IPS-15b (cell line): ENCODE measurements at regions not wholly inside any gene's neighbourhood (a gene's known extent, or its start where the extent isn't known, plus 50 kb on each side); places are given as distances from the start of the nearest gene placed in this dataset.
"Not testable (repeated sequence)": the region's sequence is repeated elsewhere in the genome, so short reads cannot be mapped to it uniquely, and the experiment has no call there.

ENCODE experiments used
- H3K27me3 ChIP-seq: one replicate; pipeline ENCODE4 v1.6.1; 2013; ENCODE audit warnings: low read length; ENCODE audit not compliant: control insufficient read depth, insufficient read depth
- H3K36me3 ChIP-seq: one replicate; pipeline ENCODE4 v1.6.1; 2013; ENCODE audit warnings: low read length; ENCODE audit not compliant: control insufficient read depth, insufficient read depth
- H3K4me1 ChIP-seq: one replicate; pipeline ENCODE4 v1.6.1; 2013; ENCODE audit warnings: mild to moderate bottlenecking, low read length; ENCODE audit not compliant: control insufficient read depth, insufficient read depth
- H3K4me3 ChIP-seq: one replicate; pipeline ENCODE4 v1.5.1; 2013; ENCODE audit warnings: low read depth, low read length
- H3K9ac ChIP-seq: one replicate; pipeline ENCODE4 v1.6.1; 2013; ENCODE audit warnings: low read depth, mild to moderate bottlenecking, low read length
- H3K9me3 ChIP-seq: one replicate; pipeline ENCODE4 v1.6.1; 2013; ENCODE audit warnings: mild to moderate bottlenecking, low read length; ENCODE audit not compliant: control insufficient read depth, insufficient read depth

- Histone ChIP-seq H3K9ac (no peak overlapping the region), H3K36me3 (no peaks in the 10 kb centered on the region), H3K4me3 (no peak overlapping the region), H3K27me3 (no peaks in the 10 kb centered on the region), H3K9me3 (no peaks in the 10 kb centered on the region), H3K4me1 (no peaks in the 10 kb centered on the region)
Measured at GRCh38 chr14:25485381-25485780, 435.4 kb upstream of the STXBP6 start.

GRCh38 chr14:25484906-25485305, 435.0 kb upstream of the STXBP6 start:
- H3K4me3 ChIP-seq = no peak overlapping the region
- no peak overlapping the region for H3K9ac ChIP-seq
- no peaks in the 10 kb centered on the region for H3K27me3 ChIP-seq
- H3K4me1 ChIP-seq = no peaks in the 10 kb centered on the region
- H3K36me3 ChIP-seq = no peaks in the 10 kb centered on the region
- no peaks in the 10 kb centered on the region for H3K9me3 ChIP-seq

- Histone ChIP-seq H3K4me1 (no peaks in the 10 kb centered on the region), H3K27me3 (no peaks in the 10 kb centered on the region), H3K9ac (no peak overlapping the region), H3K9me3 (no peaks in the 10 kb centered on the region), H3K4me3 (no peak overlapping the region), H3K36me3 (no peaks in the 10 kb centered on the region)
Measured at GRCh38 chr14:25484235-25484634, 434.3 kb upstream of the STXBP6 start.

- Histone ChIP-seq H3K4me1 (no peaks in the 10 kb centered on the region), H3K9ac (no peak overlapping the region), H3K9me3 (no peaks in the 10 kb centered on the region), H3K36me3 (no peaks in the 10 kb centered on the region), H3K27me3 (no peaks in the 10 kb centered on the region), H3K4me3 (no peak overlapping the region)
Measured at GRCh38 chr14:25477316-25478098, 427.6 kb upstream of the STXBP6 start.

- H3K9ac ChIP-seq = no peak overlapping the region
- no peak overlapping the region for H3K4me3 ChIP-seq
- peaks cover 2% of the 10 kb centered on the region for H3K4me1 ChIP-seq
- no peaks in the 10 kb centered on the region for H3K27me3 ChIP-seq
- no peaks in the 10 kb centered on the region for H3K9me3 ChIP-seq
- no peaks in the 10 kb centered on the region for H3K36me3 ChIP-seq
Measured at GRCh38 chr14:25472700-25473099, 422.8 kb upstream of the STXBP6 start.

- no peaks in the 10 kb centered on the region for H3K36me3 ChIP-seq
- no peak overlapping the region for H3K4me3 ChIP-seq
- H3K27me3 ChIP-seq = no peaks in the 10 kb centered on the region
- H3K4me1 ChIP-seq = peaks cover 6% of the 10 kb centered on the region
- no peaks in the 10 kb centered on the region for H3K9me3 ChIP-seq
- H3K9ac ChIP-seq = no peak overlapping the region
Measured at GRCh38 chr14:25464772-25465171, 414.8 kb upstream of the STXBP6 start.

- Histone ChIP-seq H3K4me3 (no peak overlapping the region), H3K4me1 (peaks cover 6% of the 10 kb centered on the region), H3K36me3 (no peaks in the 10 kb centered on the region), H3K9me3 (no peaks in the 10 kb centered on the region), H3K27me3 (no peaks in the 10 kb centered on the region), H3K9ac (no peak overlapping the region)
Measured at GRCh38 chr14:25464078-25464477, 414.1 kb upstream of the STXBP6 start.

- no peak overlapping the region for H3K9ac ChIP-seq
- H3K27me3 ChIP-seq = no peaks in the 10 kb centered on the region
- peaks cover 6% of the 10 kb centered on the region for H3K4me1 ChIP-seq
- no peaks in the 10 kb centered on the region for H3K9me3 ChIP-seq
- H3K36me3 ChIP-seq = no peaks in the 10 kb centered on the region
- no peak overlapping the region for H3K4me3 ChIP-seq
Measured at GRCh38 chr14:25463480-25463879, 413.5 kb upstream of the STXBP6 start.

- Histone ChIP-seq H3K4me1 (peaks cover 6% of the 10 kb centered on the region), H3K9ac (no peak overlapping the region), H3K9me3 (no peaks in the 10 kb centered on the region), H3K36me3 (no peaks in the 10 kb centered on the region), H3K27me3 (no peaks in the 10 kb centered on the region), H3K4me3 (no peak overlapping the region)
Measured at GRCh38 chr14:25461780-25462179, 411.8 kb upstream of the STXBP6 start.

GRCh38 chr14:25444381-25444780, 394.4 kb upstream of the STXBP6 start:
- H3K4me3 ChIP-seq = no peak overlapping the region
- no peak overlapping the region for H3K9ac ChIP-seq
- no peaks in the 10 kb centered on the region for H3K4me1 ChIP-seq
- H3K9me3 ChIP-seq = no peaks in the 10 kb centered on the region
- no peaks in the 10 kb centered on the region for H3K27me3 ChIP-seq
- no peaks in the 10 kb centered on the region for H3K36me3 ChIP-seq

- not testable (repeated sequence) for H3K4me1 ChIP-seq, H3K4me3 ChIP-seq, H3K36me3 ChIP-seq, H3K9ac ChIP-seq, H3K9me3 ChIP-seq, H3K27me3 ChIP-seq
Measured at GRCh38 chr14:25440382-25440781, 390.4 kb upstream of the STXBP6 start.

GRCh38 chr14:25436906-25437305, 387.0 kb upstream of the STXBP6 start:
- Histone ChIP-seq H3K9ac (no peak overlapping the region), H3K27me3 (no peaks in the 10 kb centered on the region), H3K9me3 (no peaks in the 10 kb centered on the region), H3K4me1 (no peaks in the 10 kb centered on the region), H3K36me3 (no peaks in the 10 kb centered on the region), H3K4me3 (no peak overlapping the region)
